Neural crest cell (in vitro differentiated cells): ENCODE measurements at regions not wholly inside any gene's neighbourhood (a gene's known extent, or its start where the extent isn't known, plus 50 kb on each side); places are given as distances from the start of the nearest gene placed in this dataset.

Experiments used
- DNase-seq: peaks from one replicate; pipeline ENCODE4 v3.0.0; 2021; ENCODE audit warnings: low read depth, mixed read lengths, low spot score
- H3K27ac Mint-ChIP-seq: one replicate; pipeline ENCODE4 v1.8.0; 2021; ENCODE audit warnings: mild to moderate bottlenecking, mixed read lengths; ENCODE audit not compliant: unreplicated experiment
- H3K27me3 Mint-ChIP-seq: 2 replicates; pipeline ENCODE4 v1.8.0; 2021; ENCODE audit warnings: low read depth, mild to moderate bottlenecking, mixed read lengths
- H3K36me3 Mint-ChIP-seq: 2 replicates; pipeline ENCODE4 v1.8.0; 2021; ENCODE audit warnings: low read depth, mild to moderate bottlenecking, mixed read lengths
- H3K4me1 Mint-ChIP-seq: 2 replicates; pipeline ENCODE4 v1.8.0; 2021; ENCODE audit warnings: mixed read lengths
- H3K4me3 Mint-ChIP-seq: one replicate; pipeline ENCODE4 v1.8.0; 2021; ENCODE audit warnings: mild to moderate bottlenecking, mixed read lengths
- H3K9me3 Mint-ChIP-seq: 2 replicates; pipeline ENCODE4 v1.8.0; 2021; ENCODE audit warnings: mixed read lengths
- TF ChIP-seq, protein P1 (sequence below): fragments of 200-600 bp; sonication (generic); conservative IDR thresholded peaks from 2 replicates; pipeline ENCODE4 v1.5.0; 2021; ENCODE audit warnings: antibody characterized with exemption, mild to moderate bottlenecking

DNA sequence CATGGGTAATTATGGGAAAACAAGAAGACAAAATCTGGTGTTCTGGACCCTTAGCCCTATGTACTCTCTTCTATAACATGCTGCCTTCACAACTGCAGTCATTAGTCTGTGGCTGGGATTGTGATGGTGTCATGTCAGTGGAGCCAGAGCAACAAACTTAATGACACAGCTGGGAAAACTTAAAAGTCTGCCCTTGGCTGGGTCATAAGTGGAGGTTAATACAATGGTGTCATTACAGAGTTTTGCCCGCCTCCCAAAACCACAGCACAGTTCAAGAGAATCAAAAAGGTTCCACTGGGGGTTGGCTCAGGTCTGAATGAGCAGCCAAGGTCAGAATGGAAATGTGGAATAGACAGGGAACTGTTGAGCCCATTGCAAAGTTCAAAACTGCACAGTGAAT is 455.7 kb upstream of the PIK3C3 start:
- Mint-ChIP-seq H3K36me3 (peaks cover 7% of the 10 kb centered on the region), H3K4me1 (peaks cover 4% of the 10 kb centered on the region), H3K27me3 (no peaks in the 10 kb centered on the region), H3K27ac (no peak overlapping the region), H3K4me3 (no peak overlapping the region), H3K9me3 (no peaks in the 10 kb centered on the region)
- no peak for DNase-seq
- TF ChIP-seq, protein P1, sequence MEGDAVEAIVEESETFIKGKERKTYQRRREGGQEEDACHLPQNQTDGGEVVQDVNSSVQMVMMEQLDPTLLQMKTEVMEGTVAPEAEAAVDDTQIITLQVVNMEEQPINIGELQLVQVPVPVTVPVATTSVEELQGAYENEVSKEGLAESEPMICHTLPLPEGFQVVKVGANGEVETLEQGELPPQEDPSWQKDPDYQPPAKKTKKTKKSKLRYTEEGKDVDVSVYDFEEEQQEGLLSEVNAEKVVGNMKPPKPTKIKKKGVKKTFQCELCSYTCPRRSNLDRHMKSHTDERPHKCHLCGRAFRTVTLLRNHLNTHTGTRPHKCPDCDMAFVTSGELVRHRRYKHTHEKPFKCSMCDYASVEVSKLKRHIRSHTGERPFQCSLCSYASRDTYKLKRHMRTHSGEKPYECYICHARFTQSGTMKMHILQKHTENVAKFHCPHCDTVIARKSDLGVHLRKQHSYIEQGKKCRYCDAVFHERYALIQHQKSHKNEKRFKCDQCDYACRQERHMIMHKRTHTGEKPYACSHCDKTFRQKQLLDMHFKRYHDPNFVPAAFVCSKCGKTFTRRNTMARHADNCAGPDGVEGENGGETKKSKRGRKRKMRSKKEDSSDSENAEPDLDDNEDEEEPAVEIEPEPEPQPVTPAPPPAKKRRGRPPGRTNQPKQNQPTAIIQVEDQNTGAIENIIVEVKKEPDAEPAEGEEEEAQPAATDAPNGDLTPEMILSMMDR: no peak

DNA sequence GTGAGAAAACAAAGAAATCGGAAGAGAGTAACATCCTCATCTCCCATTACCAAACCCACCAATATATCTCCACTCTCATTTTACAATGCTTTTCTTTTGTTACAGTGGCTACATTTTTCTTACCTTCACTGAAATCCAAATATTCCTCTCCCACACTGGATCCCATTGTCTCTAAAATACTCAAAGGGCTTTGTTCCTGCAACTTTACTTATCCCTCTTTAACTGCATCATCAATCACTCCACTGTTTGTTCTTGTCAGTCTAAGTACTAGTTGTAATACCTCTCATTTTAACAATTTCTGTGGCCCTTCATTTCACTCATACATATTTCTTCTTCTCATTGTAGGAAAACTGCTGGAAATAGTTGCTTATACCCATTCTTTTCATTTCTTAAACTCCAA is 464.2 kb upstream of the PIK3C3 start:
- no peak overlapping the region for H3K27ac Mint-ChIP-seq
- H3K36me3 Mint-ChIP-seq: peaks cover 36% of the 10 kb centered on the region
- no peak overlapping the region for H3K4me3 Mint-ChIP-seq
- H3K27me3 Mint-ChIP-seq: no peaks in the 10 kb centered on the region
- TF ChIP-seq, protein P1: no peak
- H3K4me1 Mint-ChIP-seq: no peaks in the 10 kb centered on the region
- peaks cover 3% of the 10 kb centered on the region for H3K9me3 Mint-ChIP-seq
- DNase-seq: no peak

DNA sequence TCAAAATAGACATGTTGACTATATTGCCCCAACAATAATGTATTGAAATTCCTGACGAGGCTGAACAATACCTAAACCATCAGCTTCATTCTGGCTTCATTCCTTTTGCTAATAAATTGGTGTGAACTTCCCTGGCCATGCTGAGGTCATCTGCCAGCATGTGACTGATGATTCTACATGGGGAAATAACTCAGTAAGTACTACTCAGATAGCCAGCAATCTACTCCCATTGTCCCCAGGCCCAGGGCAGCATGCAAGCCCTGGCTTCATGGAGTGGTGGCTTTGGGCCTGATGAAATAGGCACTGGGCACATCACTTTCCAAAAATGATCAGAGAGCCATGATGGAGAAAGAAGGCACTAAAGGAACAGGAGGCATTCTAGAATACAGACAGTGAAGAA is 468.5 kb upstream of the PIK3C3 start:
- Mint-ChIP-seq H3K36me3 (peaks cover 25% of the 10 kb centered on the region), H3K4me1 (no peaks in the 10 kb centered on the region), H3K9me3 (no peaks in the 10 kb centered on the region), H3K4me3 (no peak overlapping the region), H3K27me3 (no peaks in the 10 kb centered on the region), H3K27ac (peak overlapping the region; percentile 54)
- TF ChIP-seq, protein P1: no peak
- no peak for DNase-seq

DNA sequence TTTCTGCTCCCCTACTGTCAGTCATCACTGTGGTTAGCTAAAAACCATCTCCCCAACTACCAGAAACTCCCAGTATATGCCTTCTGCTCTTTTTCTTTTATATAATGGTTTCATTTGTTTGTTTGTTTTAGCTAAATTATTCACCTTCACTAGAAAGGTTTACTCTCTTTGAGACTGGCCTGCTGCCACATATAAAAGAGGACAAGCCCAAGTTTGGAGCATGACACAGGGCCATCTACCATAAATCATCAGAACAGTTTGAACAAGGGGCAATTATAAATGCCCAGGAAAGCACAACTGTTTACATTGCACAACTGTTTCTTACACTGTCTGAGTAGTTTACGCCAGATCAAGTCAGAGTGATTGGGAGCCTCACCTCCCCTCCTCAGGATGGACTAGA is 471.0 kb upstream of the PIK3C3 start:
- TF ChIP-seq, protein P1: no peak
- no peaks in the 10 kb centered on the region for H3K9me3 Mint-ChIP-seq
- no peak overlapping the region for H3K27ac Mint-ChIP-seq
- DNase-seq: no peak
- H3K36me3 Mint-ChIP-seq: peaks cover 17% of the 10 kb centered on the region
- H3K27me3 Mint-ChIP-seq: no peaks in the 10 kb centered on the region
- H3K4me1 Mint-ChIP-seq: no peaks in the 10 kb centered on the region
- no peak overlapping the region for H3K4me3 Mint-ChIP-seq

DNA sequence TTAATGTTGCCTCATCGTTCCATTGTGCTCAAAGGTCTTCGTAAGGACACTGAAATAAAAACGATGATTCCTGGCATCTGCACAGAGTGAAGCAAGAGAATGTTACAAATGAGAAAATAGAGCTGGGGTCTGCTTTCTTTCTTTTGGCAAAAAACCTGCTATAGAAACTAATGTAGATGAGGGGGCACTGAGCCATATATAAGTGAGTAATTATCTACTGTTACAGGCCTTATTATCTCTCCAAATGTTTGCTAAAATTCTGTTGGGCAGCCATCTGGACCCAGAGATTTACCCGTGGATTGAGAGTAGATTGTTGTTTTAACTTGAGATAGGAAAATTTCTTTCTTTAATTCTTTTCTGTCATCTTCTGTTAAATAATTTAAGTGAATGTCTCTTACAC is 472.5 kb upstream of the PIK3C3 start:
- DNase-seq: no peak
- Mint-ChIP-seq H3K4me1 (no peaks in the 10 kb centered on the region), H3K36me3 (peaks cover 16% of the 10 kb centered on the region), H3K27ac (no peak overlapping the region), H3K4me3 (no peak overlapping the region), H3K27me3 (no peaks in the 10 kb centered on the region), H3K9me3 (no peaks in the 10 kb centered on the region)
- TF ChIP-seq, protein P1: no peak
